GM10266 (cell line): ENCODE measurements at regions not wholly inside any gene's neighbourhood (a gene's known extent, or its start where the extent isn't known, plus 50 kb on each side); places are given as distances from the start of the nearest gene placed in this dataset.
"Not testable (repeated sequence)": the region's sequence is repeated elsewhere in the genome, so short reads cannot be mapped to it uniquely, and the experiment has no call there.

Experiments
- DNase-seq: peaks from one replicate; pipeline ENCODE4 v3.0.0; 2012; ENCODE audit errors: extremely low spot score
- CTCF ChIP-seq: IDR thresholded peaks from 2 replicates; pipeline ENCODE4 v1.5.1; 2012; ENCODE audit warnings: mild to moderate bottlenecking, low read depth; ENCODE audit not compliant: control insufficient read depth, insufficient read depth; ENCODE audit errors: missing control alignments

GRCh38 chr9:16057541-16057940 lies 504.7 kb downstream of the CCDC171 start:
- TF ChIP-seq CTCF, result no peak
- no peak for DNase-seq

- DNase-seq, result no peak
- no peak for TF ChIP-seq CTCF
Observed at GRCh38 chr9:16058131-16058549, 505.3 kb downstream of the CCDC171 start.

GRCh38 chr9:16060436-16061129 lies 507.7 kb downstream of the CCDC171 start:
- TF ChIP-seq CTCF, result no peak
- DNase-seq, result no peak

DNA sequence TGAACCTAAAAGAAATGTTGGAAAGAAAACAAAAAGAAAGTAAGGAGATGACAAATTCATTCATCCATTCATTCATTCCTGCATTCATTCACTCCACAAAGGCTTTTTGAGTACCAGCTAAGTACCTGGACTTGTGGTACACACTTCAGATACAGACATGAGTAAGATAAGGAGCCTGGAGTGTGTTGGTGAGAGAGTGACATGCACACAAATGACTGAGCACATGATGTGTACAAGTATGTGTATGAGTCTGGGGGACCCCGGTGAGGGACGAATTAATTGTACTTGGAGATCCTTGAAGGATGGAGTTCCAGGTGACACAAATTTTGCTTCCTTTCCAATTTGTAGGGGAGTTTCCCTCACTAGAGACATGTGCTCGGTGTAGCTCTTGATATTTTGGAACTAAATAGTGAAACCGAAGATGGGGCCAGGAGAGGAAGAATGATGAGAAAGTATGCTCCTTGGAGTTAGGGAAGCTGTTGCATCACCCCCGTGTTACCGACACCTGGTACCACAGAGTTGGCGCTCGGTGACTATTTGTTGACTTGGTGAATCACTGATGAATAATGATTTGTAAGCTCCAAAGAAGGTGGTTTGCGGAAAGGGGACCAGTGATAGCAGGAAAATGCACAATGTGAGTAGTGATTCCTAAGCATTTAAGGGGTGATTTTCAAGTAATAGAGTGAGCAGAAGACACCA lies 509.8 kb downstream of the CCDC171 start:
- no peak for TF ChIP-seq CTCF

DNA sequence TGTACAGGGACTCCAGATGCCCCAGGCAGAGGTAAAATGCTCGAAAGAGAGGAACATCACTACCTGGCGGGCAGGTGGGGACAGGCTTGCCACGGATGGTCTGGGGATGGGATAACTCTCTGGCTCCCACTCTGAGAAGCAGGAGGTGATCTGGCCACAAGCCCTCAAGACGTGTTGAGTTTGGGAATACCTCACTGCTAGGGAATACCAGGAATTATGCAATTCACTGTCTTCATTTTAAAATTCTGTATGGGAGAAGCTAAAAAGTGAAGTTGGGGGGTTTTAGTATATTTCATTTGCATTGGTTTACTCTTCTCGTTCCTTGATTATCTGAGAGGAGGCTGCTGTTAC lies 510.4 kb downstream of the CCDC171 start:
- no peak for TF ChIP-seq CTCF
- no peak for DNase-seq

More for the DNA sequence above, 509.8 kb downstream of the CCDC171 start:
- DNase-seq, result no peak

GRCh38 chr9:16064771-16065170 lies 511.9 kb downstream of the CCDC171 start:
- no peak for DNase-seq
- no peak for TF ChIP-seq CTCF

- not testable (repeated sequence) for DNase-seq
Observed at GRCh38 chr9:16066201-16066600, 513.4 kb downstream of the CCDC171 start.
